Tibial artery (tissue), 4 donors: ENCODE measurements at regions not wholly inside any gene's neighbourhood (a gene's known extent, or its start where the extent isn't known, plus 50 kb on each side); places are given as distances from the start of the nearest gene placed in this dataset.

Experiments used
- DNase-seq, 2 donors: peaks; one replicate each; pipeline ENCODE4 v3.0.0-alpha.2; 2019
- H3K27ac ChIP-seq, 2 donors: fragments of 200-600 bp; sonication (generic) in 1 of 2; 1 replicate in 1 of 2; 2 replicates in 1 of 2; pipeline ENCODE4 v1.5.1; 2018 to 2019; ENCODE audit warnings: mild to moderate bottlenecking in 1 of 2
- H3K27me3 ChIP-seq, 2 donors: fragments of 200-600 bp; sonication (generic) in 1 of 2; one replicate each; pipeline versions ENCODE4 v1.5.1 to v1.6.0; 2016 to 2019
- H3K36me3 ChIP-seq, 3 donors: fragments of 200-600 bp; sonication (generic) in 2 of 3; one replicate each; pipeline ENCODE4 v1.5.1; 2016 to 2019; ENCODE audit warnings: mild to moderate bottlenecking in 2 of 3
- H3K4me1 ChIP-seq, 4 donors: fragments of 200-600 bp; sonication (generic) in 2 of 4; 1 replicate in 3 of 4; 2 replicates in 1 of 4; pipeline ENCODE4 v1.5.1; 2016 to 2019
- H3K4me3 ChIP-seq, 2 donors: fragments of 200-600 bp; sonication (generic) in 1 of 2; 1 replicate in 1 of 2; 2 replicates in 1 of 2; pipeline ENCODE4 v1.5.1; 2018 to 2019; ENCODE audit warnings: mild to moderate bottlenecking in 2 of 2
- H3K9me3 ChIP-seq, 3 donors: fragments of 200-600 bp; sonication (generic) in 1 of 3; one replicate each; pipeline ENCODE4 v1.5.1; 2016 to 2019
- intact Hi-C: fragments of 100-400 bp; cut with DNase I; formaldehyde crosslinking; loops from one replicate; pipeline ENCODE4 v1.15.0; 2023; ENCODE audit warnings: low total_unique reads
- TF ChIP-seq, protein P1 (sequence below), 2 experiments: fragments of 200-600 bp in 1 of 2; fragments of 450-650 bp in 1 of 2; IDR thresholded peaks; one replicate each; pipeline ENCODE4 v1.5.1; 2017 to 2019; ENCODE audit warnings: antibody characterized with exemption in 2 of 2, mild to moderate bottlenecking in 1 of 2, moderate library complexity in 1 of 2

DNA sequence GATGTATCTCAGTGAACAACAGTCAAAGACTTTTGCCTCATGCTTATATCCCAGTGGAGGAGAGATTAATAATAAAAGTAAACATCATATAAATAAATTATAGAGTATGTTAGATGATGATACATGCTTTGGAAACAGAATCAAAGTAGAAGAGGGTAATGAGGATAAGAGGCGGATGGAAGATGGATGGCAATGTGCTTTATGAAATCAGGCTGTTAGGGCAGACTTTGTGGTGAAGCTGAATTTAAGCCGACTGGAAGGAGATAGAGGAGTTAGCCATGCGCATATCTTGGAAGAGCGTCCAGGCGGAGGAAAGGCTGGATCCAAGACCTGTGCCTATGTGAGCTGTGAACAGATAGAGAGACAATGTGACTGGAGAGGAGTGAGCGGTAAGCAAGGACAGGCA is 74.9 kb upstream of the GUCY1A1 start:
- Histone ChIP-seq H3K27me3 (no peaks in the 10 kb centered on the region), H3K4me3 (no peak overlapping the region), H3K9me3 (no peaks in the 10 kb centered on the region), H3K27ac (no peak overlapping the region), H3K36me3 (no peaks in the 10 kb centered on the region), H3K4me1 (peaks cover 0 to 5% (median 0%) of the 10 kb centered on the region in 4 donors)
- DNase-seq, result no peak
- intact Hi-C loops, result no loop called here
- TF ChIP-seq, protein P1, sequence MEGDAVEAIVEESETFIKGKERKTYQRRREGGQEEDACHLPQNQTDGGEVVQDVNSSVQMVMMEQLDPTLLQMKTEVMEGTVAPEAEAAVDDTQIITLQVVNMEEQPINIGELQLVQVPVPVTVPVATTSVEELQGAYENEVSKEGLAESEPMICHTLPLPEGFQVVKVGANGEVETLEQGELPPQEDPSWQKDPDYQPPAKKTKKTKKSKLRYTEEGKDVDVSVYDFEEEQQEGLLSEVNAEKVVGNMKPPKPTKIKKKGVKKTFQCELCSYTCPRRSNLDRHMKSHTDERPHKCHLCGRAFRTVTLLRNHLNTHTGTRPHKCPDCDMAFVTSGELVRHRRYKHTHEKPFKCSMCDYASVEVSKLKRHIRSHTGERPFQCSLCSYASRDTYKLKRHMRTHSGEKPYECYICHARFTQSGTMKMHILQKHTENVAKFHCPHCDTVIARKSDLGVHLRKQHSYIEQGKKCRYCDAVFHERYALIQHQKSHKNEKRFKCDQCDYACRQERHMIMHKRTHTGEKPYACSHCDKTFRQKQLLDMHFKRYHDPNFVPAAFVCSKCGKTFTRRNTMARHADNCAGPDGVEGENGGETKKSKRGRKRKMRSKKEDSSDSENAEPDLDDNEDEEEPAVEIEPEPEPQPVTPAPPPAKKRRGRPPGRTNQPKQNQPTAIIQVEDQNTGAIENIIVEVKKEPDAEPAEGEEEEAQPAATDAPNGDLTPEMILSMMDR (IDR thresholded peaks at IDR 0.05), result no peak

- Histone ChIP-seq H3K27ac (no peak overlapping the region), H3K4me3 (no peak overlapping the region), H3K27me3 (no peaks in the 10 kb centered on the region), H3K36me3 (no peaks in the 10 kb centered on the region), H3K4me1 (peaks cover 0 to 3% (median 0%) of the 10 kb centered on the region in 4 donors), H3K9me3 (no peaks in the 10 kb centered on the region)
- TF ChIP-seq, protein P1 (IDR thresholded peaks at IDR 0.05), result no peak
- intact Hi-C loops, result no loop called here
- DNase-seq, result no peak
These were observed 75.7 kb upstream of the GUCY1A1 start for GRCh38 chr4:155590796-155591585.

DNA sequence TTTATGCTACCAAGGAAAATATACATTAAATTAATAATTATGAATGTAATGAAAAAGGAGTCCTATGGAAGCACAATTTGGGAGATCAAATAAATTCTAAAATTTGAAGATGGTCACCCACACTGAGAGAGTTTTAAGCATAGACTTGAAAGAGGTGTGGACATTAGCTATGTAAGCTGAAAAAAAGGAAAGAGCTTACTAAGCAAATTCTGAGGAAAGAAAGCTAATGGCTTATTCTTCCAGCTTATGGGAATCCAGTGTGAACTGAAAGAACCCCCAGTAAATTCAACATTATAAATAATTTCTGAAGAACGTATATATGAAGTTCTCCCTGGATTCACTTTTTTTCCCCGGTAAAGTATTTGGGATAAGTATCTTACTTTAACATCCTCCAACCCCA is 78.2 kb upstream of the GUCY1A1 start:
- no peaks in the 10 kb centered on the region for H3K9me3 ChIP-seq
- H3K4me1 ChIP-seq, result no peaks in the 10 kb centered on the region
- no peaks in the 10 kb centered on the region for H3K27me3 ChIP-seq
- TF ChIP-seq, protein P1 (IDR thresholded peaks at IDR 0.05), result no peak
- no peak overlapping the region for H3K27ac ChIP-seq
- no peak for DNase-seq
- H3K4me3 ChIP-seq, result no peak overlapping the region
- intact Hi-C loops, result no loop called here
- H3K36me3 ChIP-seq, result no peaks in the 10 kb centered on the region

DNA sequence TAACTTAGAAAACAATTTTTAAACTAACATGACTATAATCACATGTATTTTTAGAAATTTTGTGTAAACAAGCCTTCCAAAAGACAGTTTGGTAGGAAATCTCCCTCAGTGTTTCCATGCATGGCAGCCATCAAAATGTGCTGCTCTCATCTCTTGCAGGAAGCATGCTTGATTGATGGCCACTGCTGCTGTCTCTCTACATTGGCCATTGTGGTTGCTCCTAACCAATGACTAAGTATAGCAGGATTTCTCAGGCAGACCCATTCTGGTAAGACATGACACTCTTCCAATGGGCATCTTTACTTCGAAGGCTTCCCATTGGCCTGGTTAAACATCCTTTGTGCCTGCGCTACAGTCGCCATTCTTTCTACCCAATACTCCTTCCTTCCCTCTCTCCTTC is 78.9 kb upstream of the GUCY1A1 start:
- H3K27me3 ChIP-seq, result no peaks in the 10 kb centered on the region
- H3K4me1 ChIP-seq, result peaks cover 0 to 5% (median 0%) of the 10 kb centered on the region in 4 donors
- no peak overlapping the region for H3K27ac ChIP-seq
- TF ChIP-seq, protein P1 (IDR thresholded peaks at IDR 0.05), result no peak
- no peak for DNase-seq
- no peaks in the 10 kb centered on the region for H3K9me3 ChIP-seq
- H3K4me3 ChIP-seq, result no peak overlapping the region
- H3K36me3 ChIP-seq, result no peaks in the 10 kb centered on the region
- intact Hi-C loops, result no loop called here

DNA sequence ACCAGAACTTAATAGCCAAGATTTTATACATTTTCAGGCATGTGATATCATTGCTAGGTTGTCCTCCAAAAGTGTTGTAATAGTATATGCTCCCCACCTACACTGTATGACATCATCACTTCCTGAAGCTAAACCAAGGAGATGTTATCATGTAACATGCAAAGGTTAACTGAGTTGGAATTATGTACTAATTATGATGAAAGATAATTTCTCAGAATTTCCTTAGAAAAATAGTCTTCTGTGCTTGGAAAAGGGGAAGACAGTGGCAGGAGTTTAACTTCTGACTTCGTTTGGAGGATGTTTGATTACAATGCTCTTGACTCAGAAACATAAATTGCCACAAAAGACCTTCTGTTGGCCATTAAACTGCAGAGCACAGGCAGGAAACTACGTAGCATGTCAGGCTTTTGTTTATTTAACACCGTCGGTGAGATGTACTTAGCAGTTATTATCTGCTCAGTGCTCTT is 83.6 kb upstream of the GUCY1A1 start:
- Histone ChIP-seq H3K9me3 (no peaks in the 10 kb centered on the region), H3K27ac (no peak overlapping the region), H3K4me1 (peaks cover 0 to 22% (median 12%) of the 10 kb centered on the region in 4 donors), H3K4me3 (no peak overlapping the region), H3K36me3 (no peaks in the 10 kb centered on the region), H3K27me3 (no peaks in the 10 kb centered on the region)
- intact Hi-C loops, result no loop called here
- TF ChIP-seq, protein P1 (IDR thresholded peaks at IDR 0.05), result no peak
- no peak for DNase-seq
